Vagina (tissue), 2 donors: ENCODE measurements at regions not wholly inside any gene's neighbourhood (a gene's known extent, or its start where the extent isn't known, plus 50 kb on each side); places are given as distances from the start of the nearest gene placed in this dataset.

Source experiments
- CTCF ChIP-seq, 3 experiments: fragments of 450-650 bp in 2 of 3; fragments of 200-600 bp in 1 of 3; sonication (generic) in 1 of 3; IDR thresholded peaks; one replicate each; pipeline ENCODE4 v1.5.1; 2017 to 2019; ENCODE audit warnings: antibody characterized with exemption in 3 of 3, mild to moderate bottlenecking in 2 of 3, moderate library complexity in 2 of 3
- POLR2A ChIP-seq, 2 donors: fragments of 450-650 bp; IDR thresholded peaks; one replicate each; pipeline ENCODE4 v1.6.1; 2017; ENCODE audit warnings: antibody characterized with exemption in 2 of 2, mild to moderate bottlenecking in 2 of 2, moderate library complexity in 2 of 2
- POLR2AphosphoS5 ChIP-seq, 2 donors: sonication (generic); formaldehyde crosslinking; IDR thresholded peaks; one replicate each; pipeline ENCODE4 v1.9.0; 2017; ENCODE audit warnings: antibody characterized with exemption in 2 of 2, mild to moderate bottlenecking in 2 of 2, low read depth in 1 of 2; ENCODE audit not compliant: insufficient read depth in 1 of 2

GRCh38 chr6:25144919-25145318 lies 134.3 kb upstream of the CARMIL1 start:
- TF ChIP-seq CTCF (IDR thresholded peaks at IDR 0.05) = no peak
- no peak for TF ChIP-seq POLR2A (IDR thresholded peaks at IDR 0.05)
- no peak for TF ChIP-seq POLR2AphosphoS5 (IDR thresholded peaks at IDR 0.05; ENCODE audit: insufficient read depth in 1 of 2, low read depth in 1 of 2)
